ENCODE measurements at regions not wholly inside any gene's neighbourhood (a gene's known extent, or its start where the extent isn't known, plus 50 kb on each side); places are given as distances from the start of the nearest gene placed in this dataset.
"Not testable (repeated sequence)": the region's sequence is repeated elsewhere in the genome, so short reads cannot be mapped to it uniquely, and the experiment has no call there.

GRCh38 chr3:137820366-137820765 is 56.3 kb downstream of the SOX14 start:
- DNase-seq (ENCODE audit: low read depth): no peak

- DNase-seq (ENCODE audit: low read depth): no peak
Measured at GRCh38 chr3:137835096-137835495, 71.0 kb downstream of the SOX14 start.

- no peak for DNase-seq (ENCODE audit: low read depth)
Measured at GRCh38 chr3:137845194-137845593, 81.1 kb downstream of the SOX14 start.

GRCh38 chr3:137845666-137846065 is 81.6 kb downstream of the SOX14 start:
- DNase-seq (ENCODE audit: low read depth): no peak

- DNase-seq (ENCODE audit: low read depth): no peak
Measured at GRCh38 chr3:137852391-137852830, 88.3 kb downstream of the SOX14 start.

GRCh38 chr3:137854533-137855261 is 90.6 kb downstream of the SOX14 start:
- no peak for DNase-seq (ENCODE audit: low read depth)

- DNase-seq (ENCODE audit: low read depth): no peak
Measured at GRCh38 chr3:137866001-137866400, 101.9 kb downstream of the SOX14 start.

GRCh38 chr3:137866933-137867332 is 102.8 kb downstream of the SOX14 start:
- no peak for DNase-seq (ENCODE audit: low read depth)

GRCh38 chr3:137867611-137868010 is 103.5 kb downstream of the SOX14 start:
- no peak for DNase-seq (ENCODE audit: low read depth)

- no peak for DNase-seq (ENCODE audit: low read depth)
Measured at GRCh38 chr3:137869022-137869421, 104.9 kb downstream of the SOX14 start.

GRCh38 chr3:137872589-137872988 is 108.5 kb downstream of the SOX14 start:
- DNase-seq (ENCODE audit: low read depth): not testable (repeated sequence)

- DNase-seq (ENCODE audit: low read depth): not testable (repeated sequence)
Measured at GRCh38 chr3:137896842-137897241, 113.1 kb upstream of the CLDN18 start.

- no peak for DNase-seq (ENCODE audit: low read depth)
Measured at GRCh38 chr3:137906985-137907649, 102.8 kb upstream of the CLDN18 start.

- DNase-seq (ENCODE audit: low read depth): no peak
Measured at GRCh38 chr3:137924628-137925027, 85.3 kb upstream of the CLDN18 start.

GRCh38 chr3:137925080-137925479 is 84.9 kb upstream of the CLDN18 start:
- no peak for DNase-seq (ENCODE audit: low read depth)

GRCh38 chr3:137926991-137927390 is 83.0 kb upstream of the CLDN18 start:
- DNase-seq (ENCODE audit: low read depth): no peak

- DNase-seq (ENCODE audit: low read depth): no peak
Measured at GRCh38 chr3:137930976-137931375, 79.0 kb upstream of the CLDN18 start.

GRCh38 chr3:137938876-137939275 is 71.1 kb upstream of the CLDN18 start:
- no peak for DNase-seq (ENCODE audit: low read depth)

- DNase-seq (ENCODE audit: low read depth): no peak
Measured at GRCh38 chr3:137944593-137944992, 65.4 kb upstream of the CLDN18 start.

- DNase-seq (ENCODE audit: low read depth): peak; percentile 75
Measured at GRCh38 chr3:137946356-137946973, 63.5 kb upstream of the CLDN18 start.

GRCh38 chr3:137947117-137947516 is 62.8 kb upstream of the CLDN18 start:
- DNase-seq (ENCODE audit: low read depth): no peak

GRCh38 chr3:137948400-137949072 is 61.4 kb upstream of the CLDN18 start:
- no peak for DNase-seq (ENCODE audit: low read depth)
